ENCODE measurements at regions not wholly inside any gene's neighbourhood (a gene's known extent, or its start where the extent isn't known, plus 50 kb on each side); places are given as distances from the start of the nearest gene placed in this dataset.

- TF ChIP-seq TFE3 (CRISPR knock-in tag; IDR thresholded peaks at IDR 0.05), result peak; percentile 87; the same call in 1 of the 2 replicates
- TF ChIP-seq FOXK1 (CRISPR knock-in tag; IDR thresholded peaks at IDR 0.05; ENCODE audit: borderline replicate concordance, low read depth), result peak; percentile 51; the same call in 1 of the 2 replicates
- no peak for TF ChIP-seq PAWR (CRISPR knock-in tag; IDR thresholded peaks at IDR 0.05; ENCODE audit: borderline replicate concordance)
- peak; percentile 55; the same call in 1 of the 2 replicates for TF ChIP-seq SAP130 (CRISPR knock-in tag; IDR thresholded peaks at IDR 0.05; ENCODE audit: low read depth)
- no peak for TF ChIP-seq ZBTB14 (CRISPR knock-in tag; IDR thresholded peaks at IDR 0.05)
- TF ChIP-seq KAT8 (CRISPR knock-in tag; IDR thresholded peaks at IDR 0.05), result peak; percentile 51; the same call in 1 of the 2 replicates
- TF ChIP-seq ARID5B (CRISPR knock-in tag; IDR thresholded peaks at IDR 0.05), result peak; percentile 92
- TF ChIP-seq BATF2 (CRISPR knock-in tag; IDR thresholded peaks at IDR 0.05), result no peak
- TF ChIP-seq CEBPG (CRISPR knock-in tag; IDR thresholded peaks at IDR 0.05), result peak; percentile 81
- 0 out of 2 replicates have a peak, but pooled peaks have one; percentile 28 for TF ChIP-seq ZNF12 (CRISPR knock-in tag; IDR thresholded peaks at IDR 0.05)
- 0 out of 2 replicates have a peak, but pooled peaks have one; percentile 37 for TF ChIP-seq ZNF644 (CRISPR knock-in tag; IDR thresholded peaks at IDR 0.05; ENCODE audit: low read depth)
- TF ChIP-seq FOXP4 (CRISPR knock-in tag; IDR thresholded peaks at IDR 0.05), result peak; percentile 55
- TF ChIP-seq ZNF687 (CRISPR knock-in tag; IDR thresholded peaks at IDR 0.05), result peak; percentile 24; the same call in 1 of the 2 replicates
Observed at GRCh38 chr15:96270581-96271172, 59.8 kb upstream of the NR2F2 start (continued).
